NCI-H1694 (cell line): ENCODE measurements at regions not wholly inside any gene's neighbourhood (a gene's known extent, or its start where the extent isn't known, plus 50 kb on each side); places are given as distances from the start of the nearest gene placed in this dataset.
"Not testable (repeated sequence)": the region's sequence is repeated elsewhere in the genome, so short reads cannot be mapped to it uniquely, and the experiment has no call there.

Source experiments
- DNase-seq: peaks from one replicate; lab custom pipeline; 2025; lab: John Stamatoyannopoulos, UW

- no peak for DNase-seq
Measured at GRCh38 chr14:48582938-48583337, 907.5 kb upstream of the MDGA2 start.

GRCh38 chr14:48580692-48581091 lies 905.3 kb upstream of the MDGA2 start:
- no peak for DNase-seq

- no peak for DNase-seq
Measured at GRCh38 chr14:48575772-48576171, 900.4 kb upstream of the MDGA2 start.

GRCh38 chr14:48568688-48569087 lies 893.3 kb upstream of the MDGA2 start:
- no peak for DNase-seq

- DNase-seq, result no peak
Measured at GRCh38 chr14:48568252-48568651, 892.8 kb upstream of the MDGA2 start.

GRCh38 chr14:48563489-48563888 lies 888.1 kb upstream of the MDGA2 start:
- no peak for DNase-seq

GRCh38 chr14:48561438-48561837 lies 886.0 kb upstream of the MDGA2 start:
- not testable (repeated sequence) for DNase-seq

GRCh38 chr14:48560421-48560820 lies 885.0 kb upstream of the MDGA2 start:
- no peak for DNase-seq

- no peak for DNase-seq
Measured at GRCh38 chr14:48553443-48553842, 878.0 kb upstream of the MDGA2 start.

- no peak for DNase-seq
Measured at GRCh38 chr14:48546996-48547395, 871.6 kb upstream of the MDGA2 start.

- DNase-seq, result no peak
Measured at GRCh38 chr14:48537600-48537999, 862.2 kb upstream of the MDGA2 start.

GRCh38 chr14:48536318-48536717 lies 860.9 kb upstream of the MDGA2 start:
- DNase-seq, result no peak

- DNase-seq, result no peak
Measured at GRCh38 chr14:48527832-48528231, 852.4 kb upstream of the MDGA2 start.

GRCh38 chr14:48526307-48526706 lies 850.9 kb upstream of the MDGA2 start:
- no peak for DNase-seq

GRCh38 chr14:48504921-48505320 lies 829.5 kb upstream of the MDGA2 start:
- no peak for DNase-seq

- DNase-seq, result no peak
Measured at GRCh38 chr14:48490756-48491155, 815.4 kb upstream of the MDGA2 start.

GRCh38 chr14:48473944-48474343 lies 798.5 kb upstream of the MDGA2 start:
- DNase-seq, result no peak

- no peak for DNase-seq
Measured at GRCh38 chr14:48456051-48456450, 780.6 kb upstream of the MDGA2 start.

- DNase-seq, result no peak
Measured at GRCh38 chr14:48454887-48455286, 779.5 kb upstream of the MDGA2 start.

GRCh38 chr14:48452437-48452995 lies 777.1 kb upstream of the MDGA2 start:
- DNase-seq, result no peak

GRCh38 chr14:48435221-48435620 lies 759.8 kb upstream of the MDGA2 start:
- DNase-seq, result no peak

GRCh38 chr14:48430805-48431204 lies 755.4 kb upstream of the MDGA2 start:
- no peak for DNase-seq

GRCh38 chr14:48429512-48429911 lies 754.1 kb upstream of the MDGA2 start:
- no peak for DNase-seq

GRCh38 chr14:48417715-48418500 lies 742.5 kb upstream of the MDGA2 start:
- no peak for DNase-seq
